ENCODE measurements at regions not wholly inside any gene's neighbourhood (a gene's known extent, or its start where the extent isn't known, plus 50 kb on each side); places are given as distances from the start of the nearest gene placed in this dataset.
"Not testable (repeated sequence)": the region's sequence is repeated elsewhere in the genome, so short reads cannot be mapped to it uniquely, and the experiment has no call there.

DNA sequence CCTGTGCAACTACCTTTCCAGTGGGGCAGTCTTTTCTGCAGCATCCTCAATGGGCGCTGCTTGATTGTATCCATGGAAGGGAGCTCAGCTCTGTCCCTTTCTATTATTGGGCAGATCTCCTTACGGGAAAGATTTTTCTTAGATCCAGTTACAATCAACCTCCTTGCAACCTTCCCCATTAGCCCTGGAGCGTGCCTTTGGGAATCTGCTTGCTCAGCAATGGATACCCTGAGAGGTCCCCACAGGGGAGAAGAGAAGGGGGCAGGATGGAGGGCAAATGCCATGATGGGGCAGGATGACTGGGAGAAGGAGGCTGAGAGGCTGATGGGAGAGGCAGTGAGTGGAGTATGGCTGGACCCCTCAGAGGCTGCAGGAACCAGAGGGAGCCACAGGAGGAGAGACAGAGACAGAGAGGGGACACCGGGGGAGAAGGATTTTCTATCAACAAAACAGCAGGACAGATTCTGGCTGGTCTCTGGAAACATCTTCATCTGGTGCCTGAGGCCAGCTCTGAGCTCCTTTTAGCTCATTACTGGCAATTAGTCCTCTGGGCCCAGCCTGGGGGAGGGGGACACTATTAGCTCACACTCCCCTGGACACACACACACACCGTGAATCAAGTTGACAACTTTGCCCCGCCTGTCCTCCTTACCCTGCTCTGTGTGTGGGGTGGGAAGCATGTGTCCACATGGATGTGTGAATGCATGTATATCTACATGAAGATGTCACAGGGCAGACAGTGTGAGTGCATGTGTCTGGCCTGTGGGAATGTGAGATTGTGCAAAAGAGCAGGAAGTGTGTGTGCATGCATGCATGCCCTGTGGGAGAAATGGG is 80.8 kb upstream of the PAX2 start:
- DNase-seq, result no peak

- not testable (repeated sequence) for DNase-seq
Measured at GRCh38 chr10:100666634-100667033, 78.7 kb upstream of the PAX2 start.

DNA sequence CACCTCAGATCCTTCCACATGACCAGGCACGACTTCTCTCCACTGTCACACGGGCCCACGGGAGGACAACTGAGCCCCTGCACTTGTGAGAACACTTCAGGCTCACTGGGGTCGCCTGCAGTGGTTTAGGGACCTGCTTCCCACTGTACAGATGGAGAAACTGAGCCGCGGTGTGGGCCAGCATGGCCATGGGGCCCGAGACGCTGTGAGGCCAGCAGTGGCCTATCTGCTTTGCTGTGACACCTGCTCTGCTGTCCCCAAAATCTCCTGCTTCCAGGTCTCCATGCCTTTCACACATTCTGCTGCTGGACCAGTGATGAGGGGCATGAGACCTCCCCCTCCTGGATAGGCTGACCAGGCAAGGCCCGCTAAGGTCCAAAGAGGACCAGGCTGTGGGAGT is 75.8 kb upstream of the PAX2 start:
- DNase-seq, result no peak

DNA sequence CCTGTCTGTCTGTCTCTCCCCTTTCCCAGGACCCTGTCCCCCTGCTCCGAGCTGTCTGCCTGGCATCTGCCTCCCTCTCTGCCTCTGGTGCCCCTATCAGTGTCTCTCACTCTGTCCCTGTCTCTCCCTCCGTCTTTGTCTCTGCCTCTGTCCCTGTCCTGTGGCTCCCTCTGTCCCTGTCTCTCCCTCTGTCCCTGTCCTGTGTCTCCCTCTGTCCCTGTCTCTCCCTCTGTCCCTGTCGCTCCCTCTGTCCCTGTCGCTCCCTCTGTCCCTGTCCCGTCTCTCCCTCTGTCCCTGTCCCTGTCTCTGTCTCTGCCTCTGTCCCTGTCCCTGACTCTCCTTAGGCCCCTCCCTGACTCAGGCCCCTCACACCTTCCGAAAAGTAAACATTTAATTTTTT is 75.0 kb upstream of the PAX2 start:
- DNase-seq, result no peak

DNA sequence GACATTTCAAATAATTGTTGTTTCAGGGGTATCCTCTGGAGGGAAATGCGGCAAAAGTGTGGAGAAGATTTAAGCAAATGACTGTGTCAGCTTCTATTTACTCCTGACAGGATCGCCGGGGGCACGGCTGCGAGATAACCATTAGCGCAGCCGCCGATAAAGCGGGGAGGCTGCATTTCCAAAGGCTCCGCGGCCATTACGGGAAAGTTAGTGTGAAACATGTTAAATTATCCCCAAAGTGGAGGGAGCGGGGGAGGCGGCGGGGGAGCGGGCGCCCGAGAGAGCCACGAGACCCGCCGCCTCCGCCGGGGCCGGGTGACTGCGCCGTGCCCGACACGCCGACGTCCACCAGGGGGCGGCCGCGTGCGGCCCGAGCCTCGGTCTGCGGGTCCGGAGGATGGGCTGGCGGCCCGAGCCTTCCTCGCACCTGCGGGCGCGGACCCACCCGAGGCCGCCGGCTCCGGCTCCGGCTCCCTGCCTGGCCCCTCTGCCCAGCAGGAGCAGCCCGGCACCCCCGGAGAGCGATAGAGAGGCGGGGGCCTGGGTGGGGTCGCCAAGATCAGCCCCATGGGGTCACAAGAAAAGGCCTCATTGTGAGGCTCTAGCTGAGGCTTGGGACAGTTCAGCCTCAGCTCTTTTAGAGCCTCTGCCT is 74.4 kb upstream of the PAX2 start:
- DNase-seq, result no peak

DNA sequence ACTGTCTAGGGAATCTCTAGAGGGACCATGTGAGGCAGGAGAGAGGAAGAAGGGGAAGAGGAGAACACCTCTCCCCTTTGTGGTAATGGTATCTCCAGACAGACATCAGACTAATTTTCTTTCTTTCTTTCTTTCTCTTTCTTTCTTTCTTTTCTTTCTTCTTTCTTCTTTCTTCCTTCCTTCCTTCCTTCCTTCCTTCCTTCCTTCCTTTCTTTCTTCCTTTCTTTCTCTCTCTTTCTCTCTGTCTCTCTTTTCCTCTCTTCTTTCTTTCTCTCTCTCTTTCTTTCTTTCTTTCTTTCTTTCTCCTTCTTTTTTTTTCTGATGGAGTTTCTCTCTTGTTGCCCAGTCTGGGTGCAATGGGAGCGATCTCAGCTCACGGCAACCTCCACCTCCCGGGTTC is 73.2 kb upstream of the PAX2 start:
- no peak for DNase-seq

- DNase-seq, result no peak
Measured at GRCh38 chr10:100677290-100677945, 68.0 kb upstream of the PAX2 start.

DNA sequence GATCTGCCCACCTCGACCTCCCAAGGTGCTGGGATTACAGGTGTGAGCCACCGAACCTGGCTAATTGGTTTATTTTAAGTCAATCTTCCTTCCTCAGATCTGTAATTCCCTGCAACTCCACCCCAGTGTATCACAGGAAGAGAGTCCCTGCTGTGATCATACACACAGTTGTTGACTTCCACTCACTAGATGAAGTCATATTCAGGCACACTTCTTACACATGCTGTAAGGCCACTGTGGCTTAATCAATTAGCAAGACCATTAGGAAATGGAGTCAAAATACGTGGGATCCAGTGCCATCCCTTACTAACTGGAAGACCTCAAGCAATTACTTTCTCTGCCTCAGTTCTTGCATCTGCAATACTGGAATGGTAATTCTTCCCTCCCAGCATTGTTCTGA is 66.1 kb upstream of the PAX2 start:
- no peak for DNase-seq

DNA sequence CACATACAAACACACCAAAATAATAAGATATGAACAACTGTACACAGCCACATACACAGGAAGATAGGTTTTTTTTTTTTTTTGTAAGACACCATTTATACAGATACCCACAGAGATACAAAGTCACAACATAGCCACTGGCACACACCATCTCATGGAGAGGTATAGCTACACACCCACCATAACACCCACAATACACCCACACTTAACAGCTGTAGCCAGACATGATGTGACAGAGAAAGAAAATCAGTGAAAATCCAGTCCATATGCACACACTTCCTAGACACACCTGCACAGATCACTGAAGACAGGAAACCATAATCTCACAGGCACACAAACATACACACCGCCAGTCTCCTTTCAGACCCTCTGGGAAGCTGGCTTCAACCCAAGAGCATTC is 62.4 kb upstream of the PAX2 start:
- peak; percentile 12 for DNase-seq

- DNase-seq, result no peak
Measured at GRCh38 chr10:100683545-100684300, 61.7 kb upstream of the PAX2 start.

- DNase-seq, result no peak
Measured at GRCh38 chr10:100684688-100685235, 60.6 kb upstream of the PAX2 start.

DNA sequence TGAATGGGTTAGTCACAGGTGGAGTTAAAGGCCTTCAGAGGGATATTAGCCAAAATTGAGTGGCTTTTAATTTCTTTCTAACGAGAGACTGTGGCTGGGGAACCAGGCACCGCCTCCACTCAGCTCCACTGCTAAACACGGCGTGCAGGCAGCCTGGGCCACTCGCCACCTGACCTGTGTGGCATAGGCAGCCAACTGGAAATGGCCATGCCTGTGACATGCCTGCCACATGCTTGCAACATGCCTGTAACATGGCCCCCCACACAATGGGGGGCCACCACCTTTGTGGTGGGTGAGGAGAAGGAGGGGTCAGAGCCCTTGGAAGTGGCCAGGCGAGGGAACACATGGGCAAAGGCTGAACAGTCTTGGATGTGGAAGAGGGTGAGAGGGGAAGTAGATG is 60.1 kb upstream of the PAX2 start:
- DNase-seq, result no peak

DNA sequence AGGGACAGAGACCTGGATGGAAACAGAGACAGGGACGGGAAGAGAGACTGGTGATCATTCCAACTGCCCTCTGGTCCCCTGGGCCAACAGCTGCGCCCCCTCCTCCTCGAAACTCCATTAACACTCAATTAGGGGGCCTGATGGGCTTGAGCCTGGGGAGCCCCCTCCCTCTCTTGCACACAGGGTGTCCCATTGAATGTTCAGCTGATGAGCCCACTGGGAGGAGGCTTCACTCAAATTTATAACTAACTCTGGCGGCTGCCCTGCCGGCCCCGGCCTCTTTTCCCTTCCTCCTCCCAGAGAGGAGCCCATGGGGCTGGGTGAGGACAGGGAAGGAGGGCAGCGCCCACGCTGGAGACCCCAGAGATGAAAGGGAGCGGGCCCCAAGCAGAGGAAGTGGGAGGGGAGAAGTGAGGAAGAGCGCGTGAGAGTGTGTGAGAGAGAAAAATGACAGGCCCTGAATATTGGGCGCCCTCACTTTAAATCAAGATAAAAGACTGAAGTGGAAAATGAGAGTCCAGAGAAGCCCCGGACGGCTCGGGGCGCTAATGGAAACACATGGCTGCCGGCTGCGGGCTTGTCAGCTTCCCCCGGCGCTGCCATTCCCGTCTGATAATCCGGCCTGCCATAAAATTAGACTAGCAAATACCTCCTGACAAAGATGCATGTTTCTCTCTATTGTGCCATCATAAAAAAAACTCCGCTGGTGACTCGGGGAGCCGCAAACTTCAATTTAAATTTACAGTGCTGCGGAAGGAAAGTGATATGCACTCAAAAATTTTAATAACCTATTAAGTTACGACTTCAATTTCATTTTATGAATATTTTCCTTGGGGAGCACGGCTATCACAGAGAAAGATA is 58.0 kb upstream of the PAX2 start:
- no peak for DNase-seq

- DNase-seq, result no peak
Measured at GRCh38 chr10:100688201-100688600, 57.2 kb upstream of the PAX2 start.

- no peak for DNase-seq
Measured at GRCh38 chr10:100693821-100694220, 51.6 kb upstream of the PAX2 start.

All from NCI-H1105 treated with DMSO at 0.1 percent for 48 hours (cell line).